ENCODE measurements at regions not wholly inside any gene's neighbourhood (a gene's known extent, or its start where the extent isn't known, plus 50 kb on each side); places are given as distances from the start of the nearest gene placed in this dataset.

DNA sequence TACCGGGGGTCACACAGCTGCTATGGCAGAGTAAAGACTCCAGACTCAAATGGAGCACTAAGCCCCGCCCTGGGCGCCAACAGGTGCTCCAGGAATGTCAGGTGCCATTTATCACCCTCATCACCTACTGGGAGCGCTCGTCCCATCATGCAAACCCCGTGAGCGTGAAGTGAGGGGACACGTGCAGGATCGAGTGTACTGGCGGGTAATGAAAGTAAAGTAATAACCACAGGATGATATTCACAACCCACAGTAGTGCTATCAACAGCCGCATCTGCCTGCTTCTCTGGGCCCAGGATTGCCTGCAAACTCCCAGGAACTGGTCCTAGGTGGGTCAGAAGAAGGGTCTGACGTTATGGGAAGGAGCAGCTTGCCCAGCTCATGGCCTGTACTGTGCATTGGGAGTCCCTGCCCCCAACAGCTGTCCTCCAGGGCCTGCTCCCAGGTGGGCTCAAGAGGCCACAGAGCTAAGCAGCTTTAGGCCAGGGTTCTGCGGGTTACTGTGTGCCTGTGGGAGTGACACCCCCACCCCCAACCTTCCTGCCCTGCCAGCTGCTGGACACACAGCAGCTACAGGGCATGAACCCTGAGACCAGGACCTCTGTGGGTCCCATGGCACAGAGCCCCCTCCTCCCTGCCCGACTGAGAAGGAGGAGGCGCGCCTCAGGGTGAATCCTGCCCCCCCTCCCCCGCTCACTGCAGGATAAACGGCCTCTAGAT lies 120.5 kb upstream of the SULF2 start:
- TF ChIP-seq SKIL (CRISPR knock-in tag; IDR thresholded peaks at IDR 0.05; ENCODE audit: borderline replicate concordance) (no peak), PITX1 (CRISPR knock-in tag; IDR thresholded peaks at IDR 0.05) (no peak), HDAC1 (CRISPR knock-in tag; IDR thresholded peaks at IDR 0.05) (no peak), MED1 (CRISPR knock-in tag; IDR thresholded peaks at IDR 0.05) (no peak), HNRNPK (IDR thresholded peaks at IDR 0.05; ENCODE audit: low read depth, low read length, poor library complexity, severe bottlenecking) (no peak), ZNF879 (CRISPR knock-in tag; IDR thresholded peaks at IDR 0.05) (no peak), ZFYVE20 (CRISPR knock-in tag; IDR thresholded peaks at IDR 0.05; ENCODE audit: borderline replicate concordance, low read depth) (no peak), EZH2 (conservative IDR thresholded peaks at IDR 0.05; ENCODE audit: low read depth, low read length) (no peak)
- TF ChIP-seq, protein P1, sequence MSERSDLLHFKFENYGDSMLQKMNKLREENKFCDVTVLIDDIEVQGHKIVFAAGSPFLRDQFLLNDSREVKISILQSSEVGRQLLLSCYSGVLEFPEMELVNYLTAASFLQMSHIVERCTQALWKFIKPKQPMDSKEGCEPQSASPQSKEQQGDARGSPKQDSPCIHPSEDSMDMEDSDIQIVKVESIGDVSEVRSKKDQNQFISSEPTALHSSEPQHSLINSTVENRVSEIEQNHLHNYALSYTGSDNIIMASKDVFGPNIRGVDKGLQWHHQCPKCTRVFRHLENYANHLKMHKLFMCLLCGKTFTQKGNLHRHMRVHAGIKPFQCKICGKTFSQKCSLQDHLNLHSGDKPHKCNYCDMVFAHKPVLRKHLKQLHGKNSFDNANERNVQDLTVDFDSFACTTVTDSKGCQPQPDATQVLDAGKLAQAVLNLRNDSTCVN (CRISPR knock-in tag; IDR thresholded peaks at IDR 0.05; ENCODE audit: borderline replicate concordance), result no peak
- TF ChIP-seq, protein P2, sequence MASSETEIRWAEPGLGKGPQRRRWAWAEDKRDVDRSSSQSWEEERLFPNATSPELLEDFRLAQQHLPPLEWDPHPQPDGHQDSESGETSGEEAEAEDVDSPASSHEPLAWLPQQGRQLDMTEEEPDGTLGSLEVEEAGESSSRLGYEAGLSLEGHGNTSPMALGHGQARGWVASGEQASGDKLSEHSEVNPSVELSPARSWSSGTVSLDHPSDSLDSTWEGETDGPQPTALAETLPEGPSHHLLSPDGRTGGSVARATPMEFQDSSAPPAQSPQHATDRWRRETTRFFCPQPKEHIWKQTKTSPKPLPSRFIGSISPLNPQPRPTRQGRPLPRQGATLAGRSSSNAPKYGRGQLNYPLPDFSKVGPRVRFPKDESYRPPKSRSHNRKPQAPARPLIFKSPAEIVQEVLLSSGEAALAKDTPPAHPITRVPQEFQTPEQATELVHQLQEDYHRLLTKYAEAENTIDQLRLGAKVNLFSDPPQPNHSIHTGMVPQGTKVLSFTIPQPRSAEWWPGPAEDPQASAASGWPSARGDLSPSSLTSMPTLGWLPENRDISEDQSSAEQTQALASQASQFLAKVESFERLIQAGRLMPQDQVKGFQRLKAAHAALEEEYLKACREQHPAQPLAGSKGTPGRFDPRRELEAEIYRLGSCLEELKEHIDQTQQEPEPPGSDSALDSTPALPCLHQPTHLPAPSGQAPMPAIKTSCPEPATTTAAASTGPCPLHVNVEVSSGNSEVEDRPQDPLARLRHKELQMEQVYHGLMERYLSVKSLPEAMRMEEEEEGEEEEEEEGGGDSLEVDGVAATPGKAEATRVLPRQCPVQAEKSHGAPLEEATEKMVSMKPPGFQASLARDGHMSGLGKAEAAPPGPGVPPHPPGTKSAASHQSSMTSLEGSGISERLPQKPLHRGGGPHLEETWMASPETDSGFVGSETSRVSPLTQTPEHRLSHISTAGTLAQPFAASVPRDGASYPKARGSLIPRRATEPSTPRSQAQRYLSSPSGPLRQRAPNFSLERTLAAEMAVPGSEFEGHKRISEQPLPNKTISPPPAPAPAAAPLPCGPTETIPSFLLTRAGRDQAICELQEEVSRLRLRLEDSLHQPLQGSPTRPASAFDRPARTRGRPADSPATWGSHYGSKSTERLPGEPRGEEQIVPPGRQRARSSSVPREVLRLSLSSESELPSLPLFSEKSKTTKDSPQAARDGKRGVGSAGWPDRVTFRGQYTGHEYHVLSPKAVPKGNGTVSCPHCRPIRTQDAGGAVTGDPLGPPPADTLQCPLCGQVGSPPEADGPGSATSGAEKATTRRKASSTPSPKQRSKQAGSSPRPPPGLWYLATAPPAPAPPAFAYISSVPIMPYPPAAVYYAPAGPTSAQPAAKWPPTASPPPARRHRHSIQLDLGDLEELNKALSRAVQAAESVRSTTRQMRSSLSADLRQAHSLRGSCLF (CRISPR knock-in tag; IDR thresholded peaks at IDR 0.05; ENCODE audit: borderline replicate concordance), result no peak
